PC-9 (cell line): ENCODE measurements at regions not wholly inside any gene's neighbourhood (a gene's known extent, or its start where the extent isn't known, plus 50 kb on each side); places are given as distances from the start of the nearest gene placed in this dataset.

Experiments
- BruUV-seq: library from RNA; stranded (reverse); fragments of 400-500 nt; replicated peaks from 2 replicates; lab custom pipeline; 2021; lab: Mats Ljungman, UMichigan
- CTCF ChIA-PET: fragments of 300-600 bp; sonication (Branson Sonifier 250); formaldehyde crosslinking; loops from one replicate; lab custom pipeline; 2022; ENCODE audit warnings: antibody characterized with exemption; lab: Charles Lee
- POLR2A ChIA-PET: fragments of 300-600 bp; sonication (Branson Sonifier 250); formaldehyde crosslinking; loops from one replicate; lab custom pipeline; 2022; ENCODE audit warnings: antibody characterized with exemption; ENCODE audit not compliant: unreplicated experiment; lab: Charles Lee
- DNase-seq, 2 experiments: peaks; one replicate each; pipeline versions ENCODE4 v3.0.0 to v3.0.0-alpha.2; 2015 to 2022; ENCODE audit warnings: mixed read lengths in 1 of 2
- H2AFZ ChIP-seq: fragments of 200-600 bp; sonication (generic); 2 replicates; pipeline ENCODE4 v1.8.1; 2017; ENCODE audit warnings: antibody characterized with exemption
- H3F3A ChIP-seq: fragments of 200-600 bp; sonication (generic); 2 replicates; pipeline ENCODE4 v1.8.1; 2017; ENCODE audit warnings: antibody characterized with exemption, mild to moderate bottlenecking, low read depth; ENCODE audit not compliant: insufficient read depth
- H3K27ac ChIP-seq: fragments of 200-600 bp; sonication (generic); 2 replicates; pipeline ENCODE4 v1.6.1; 2016; ENCODE audit warnings: mixed run types
- H3K27me3 ChIP-seq: fragments of 200-600 bp; sonication (generic); 2 replicates; pipeline ENCODE4 v1.6.1; 2016; ENCODE audit warnings: low read depth, mixed run types; ENCODE audit not compliant: insufficient read depth
- H3K36me3 ChIP-seq: fragments of 200-600 bp; sonication (generic); 2 replicates; pipeline ENCODE4 v1.6.1; 2016; ENCODE audit warnings: low read depth, mixed run types
- H3K4me1 ChIP-seq: fragments of 200-600 bp; sonication (generic); replicated peaks from 2 replicates; pipeline ENCODE4 v1.6.1; 2016; ENCODE audit warnings: mixed run types; ENCODE audit not compliant: insufficient read depth
- H3K4me2 ChIP-seq: fragments of 200-600 bp; sonication (generic); 2 replicates; pipeline ENCODE4 v1.6.1; 2017; ENCODE audit warnings: mixed run types
- H3K4me3 ChIP-seq: fragments of 200-600 bp; sonication (generic); 2 replicates; pipeline ENCODE4 v1.6.1; 2016; ENCODE audit warnings: mixed run types
- H3K79me2 ChIP-seq: fragments of 200-600 bp; sonication (generic); 2 replicates; pipeline ENCODE4 v1.6.1; 2017; ENCODE audit warnings: low read depth, mixed run types
- H3K9me2 ChIP-seq: fragments of 200-600 bp; sonication (generic); 2 replicates; pipeline ENCODE4 v1.8.1; 2017; ENCODE audit warnings: mild to moderate bottlenecking; ENCODE audit not compliant: insufficient read depth
- H3K9me3 ChIP-seq: fragments of 200-600 bp; sonication (generic); 2 replicates; pipeline ENCODE4 v1.8.1; 2016; ENCODE audit warnings: low read depth; ENCODE audit not compliant: insufficient read depth
- H4K20me1 ChIP-seq: fragments of 200-600 bp; sonication (generic); 2 replicates; pipeline ENCODE4 v1.8.1; 2017; ENCODE audit not compliant: insufficient read depth
- CTCF ChIP-seq: fragments of 200-600 bp; sonication (generic); conservative IDR thresholded peaks from 2 replicates; pipeline ENCODE4 v1.6.1; 2017; ENCODE audit warnings: mixed run types, antibody characterized with exemption, mild to moderate bottlenecking, moderate library complexity
- EZH2 ChIP-seq: fragments of 200-600 bp; sonication (generic); IDR thresholded peaks from 2 replicates; pipeline ENCODE4 v1.8.0; 2017; ENCODE audit warnings: antibody characterized with exemption, low read depth
- intact Hi-C: fragments of 100-400 bp; cut with micrococcal nuclease; formaldehyde crosslinking; loops from one replicate; pipeline ENCODE4 v1.10.0; 2022; ENCODE audit not compliant: unreplicated experiment

GRCh38 chr4:60581919-60582536, 618.1 kb upstream of the ADGRL3 start:
- H3K36me3 ChIP-seq: no peaks in the 10 kb centered on the region
- H3K4me2 ChIP-seq: no peak overlapping the region
- TF ChIP-seq EZH2: no peak
- TF ChIP-seq CTCF: no peak
- no peaks in the 10 kb centered on the region for H3K4me1 ChIP-seq
- no peaks in the 10 kb centered on the region for H3K27me3 ChIP-seq
- no peaks in the 10 kb centered on the region for H3K9me2 ChIP-seq
- intact Hi-C loops: no loop called here
- CTCF ChIA-PET: no interaction called here
- no peaks in the 10 kb centered on the region for H4K20me1 ChIP-seq
- no peaks in the 10 kb centered on the region for H3K9me3 ChIP-seq
- no peak for DNase-seq
- no peak overlapping the region for H2AFZ ChIP-seq
- H3F3A ChIP-seq: no peaks in the 10 kb centered on the region
- no TSS peak for BruUV-seq
- no peaks in the 10 kb centered on the region for H3K79me2 ChIP-seq
- POLR2A ChIA-PET: no interaction called here
- H3K4me3 ChIP-seq: no peak overlapping the region
- H3K27ac ChIP-seq: no peak overlapping the region

DNA sequence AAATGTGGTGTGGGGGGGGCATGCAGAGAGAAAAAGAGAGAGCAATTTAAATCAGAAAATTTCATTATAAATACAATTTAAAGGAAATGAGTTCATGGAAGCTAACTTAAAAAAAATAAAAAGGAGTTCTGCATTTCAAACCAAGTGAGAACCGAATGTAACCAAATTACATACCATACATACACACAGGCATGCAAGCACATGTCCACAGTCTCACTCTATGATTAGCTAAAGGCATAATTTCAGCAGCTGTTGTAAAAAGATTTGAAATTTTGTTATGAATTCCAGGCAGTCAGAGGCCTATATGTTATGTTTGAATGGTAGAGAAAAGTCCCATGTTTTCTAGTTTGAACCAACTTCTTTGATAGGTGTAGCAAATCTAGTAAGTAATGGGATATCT, 611.6 kb upstream of the ADGRL3 start:
- Histone ChIP-seq H3K27ac (no peak overlapping the region), H3F3A (no peaks in the 10 kb centered on the region), H3K79me2 (no peaks in the 10 kb centered on the region), H4K20me1 (no peaks in the 10 kb centered on the region), H2AFZ (no peak overlapping the region), H3K36me3 (no peaks in the 10 kb centered on the region), H3K4me2 (no peak overlapping the region), H3K9me3 (no peaks in the 10 kb centered on the region), H3K27me3 (no peaks in the 10 kb centered on the region), H3K4me3 (no peak overlapping the region), H3K9me2 (no peaks in the 10 kb centered on the region), H3K4me1 (no peaks in the 10 kb centered on the region)
- POLR2A ChIA-PET: no interaction called here
- no TSS peak for BruUV-seq
- TF ChIP-seq EZH2 (no peak), CTCF (no peak)
- DNase-seq: no peak
- CTCF ChIA-PET: no interaction called here
- intact Hi-C loops: no loop called here

- no TSS peak for BruUV-seq
- Histone ChIP-seq H3K79me2 (no peaks in the 10 kb centered on the region), H3K36me3 (no peaks in the 10 kb centered on the region), H3K9me2 (no peaks in the 10 kb centered on the region), H4K20me1 (no peaks in the 10 kb centered on the region), H3K4me2 (no peak overlapping the region), H3K9me3 (no peaks in the 10 kb centered on the region), H3K4me3 (no peak overlapping the region), H3K27me3 (no peaks in the 10 kb centered on the region), H3F3A (no peaks in the 10 kb centered on the region), H2AFZ (no peak overlapping the region), H3K27ac (no peak overlapping the region), H3K4me1 (no peaks in the 10 kb centered on the region)
- no peak for DNase-seq
- intact Hi-C loops: no loop called here
- POLR2A ChIA-PET: no interaction called here
- TF ChIP-seq CTCF (no peak), EZH2 (no peak)
- CTCF ChIA-PET: no interaction called here
Measured at GRCh38 chr4:60589425-60589824, 610.7 kb upstream of the ADGRL3 start.
